NCI-H748 (cell line): ENCODE measurements at regions not wholly inside any gene's neighbourhood (a gene's known extent, or its start where the extent isn't known, plus 50 kb on each side); places are given as distances from the start of the nearest gene placed in this dataset.

Experiments
- DNase-seq: peaks from one replicate; lab custom pipeline; 2025; ENCODE audit not compliant: unreplicated experiment; lab: John Stamatoyannopoulos, UW

DNA sequence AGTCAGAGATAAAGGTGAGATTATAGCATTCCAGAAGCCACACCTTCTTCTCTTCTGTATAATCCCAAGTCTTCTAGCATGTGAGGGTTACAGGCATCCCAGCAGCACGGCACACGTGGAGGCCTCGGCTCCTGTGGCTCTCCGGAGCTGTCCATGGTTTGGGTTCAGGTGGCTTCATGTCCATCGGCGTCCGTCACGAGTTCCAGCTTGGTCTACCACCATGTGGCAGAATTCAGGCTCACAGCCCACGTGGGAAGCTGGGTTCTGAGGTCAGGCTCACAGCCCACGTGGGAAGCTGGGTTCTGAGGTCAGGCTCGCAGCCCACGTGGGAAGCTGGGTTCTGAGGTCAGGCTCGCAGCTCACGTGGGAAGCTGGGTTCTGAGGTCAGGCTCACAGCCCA lies 378.3 kb upstream of the SALL3 start:
- no peak for DNase-seq

DNA sequence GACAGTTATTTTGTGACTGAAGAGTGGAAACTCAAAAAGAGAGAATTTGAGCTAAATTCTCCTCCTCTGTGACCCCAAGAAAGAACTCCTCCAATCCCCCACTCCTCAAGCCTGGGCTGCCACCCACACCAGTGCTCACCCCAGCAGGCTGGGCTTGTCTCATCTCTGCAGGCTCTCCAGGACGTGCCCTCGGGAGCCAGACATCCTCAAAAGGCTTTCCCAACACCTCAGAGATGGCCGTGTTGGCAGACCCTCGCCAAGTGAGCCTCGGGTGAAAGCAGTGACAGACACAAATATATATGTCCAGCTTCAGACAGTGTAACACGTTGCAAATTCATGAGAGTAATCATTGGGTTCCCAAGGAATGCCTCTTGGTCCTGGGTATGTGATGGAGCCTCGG lies 377.7 kb upstream of the SALL3 start:
- DNase-seq, result no peak

DNA sequence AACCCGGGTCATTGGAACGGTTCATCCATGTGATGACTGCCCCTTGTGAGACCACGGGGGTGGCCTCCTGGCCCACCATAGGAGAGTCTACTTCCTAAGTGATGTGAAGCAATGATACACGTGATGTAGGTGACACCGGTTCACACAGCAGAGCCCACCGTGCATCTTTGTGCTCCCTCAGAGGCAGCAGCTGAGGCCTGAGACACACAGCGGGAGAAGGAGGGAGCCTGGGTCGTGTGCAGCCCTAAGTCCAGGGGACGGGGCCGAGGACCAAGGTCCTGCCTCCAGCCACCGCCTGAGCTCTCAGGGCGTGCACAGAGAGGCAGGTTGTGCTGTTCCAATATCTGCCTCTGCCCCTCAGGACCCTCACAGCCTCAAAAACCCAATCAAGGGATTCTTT lies 377.2 kb upstream of the SALL3 start:
- DNase-seq, result no peak

DNA sequence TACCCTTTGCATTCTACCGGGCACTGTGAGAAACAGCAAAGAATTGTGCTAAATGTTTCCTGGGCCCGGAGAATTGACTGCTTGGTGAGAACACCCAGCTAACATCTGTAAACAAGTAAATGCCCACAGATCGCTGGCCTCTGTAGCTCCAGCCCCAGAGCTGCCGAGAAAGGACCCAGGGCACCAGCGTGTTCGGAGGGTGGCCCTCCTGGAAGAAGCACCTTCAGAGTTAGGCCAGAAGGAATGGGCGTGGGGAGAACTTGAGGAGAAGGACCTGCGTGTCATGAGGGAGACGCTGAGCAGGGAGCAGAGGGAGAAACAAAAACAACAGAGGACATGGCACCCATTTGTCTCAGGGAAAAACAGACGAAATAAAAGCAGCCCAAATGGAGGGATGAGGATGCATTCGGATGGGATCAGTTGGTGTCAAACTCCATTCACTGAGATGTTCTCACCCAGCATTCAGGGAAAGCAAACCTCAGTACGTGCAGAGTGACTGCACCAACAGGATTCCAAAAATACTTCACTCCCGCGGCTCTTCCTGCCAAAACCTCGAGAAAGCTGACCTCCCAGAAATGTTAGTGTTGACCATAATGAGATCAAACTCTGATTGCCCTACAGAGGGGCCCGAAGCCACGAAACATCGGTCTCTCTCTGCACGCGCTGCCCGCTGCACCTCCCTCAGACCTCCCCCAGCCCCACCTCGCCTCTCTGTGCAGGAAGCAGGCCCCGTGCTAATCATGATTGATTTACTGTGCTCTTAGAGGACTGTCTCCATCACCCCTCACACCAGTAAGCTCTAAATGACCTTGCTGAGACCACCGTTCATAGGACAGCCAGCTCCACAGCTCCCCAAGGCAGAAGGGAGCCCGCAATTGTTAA lies 376.3 kb upstream of the SALL3 start:
- peak; percentile 56 for DNase-seq

DNA sequence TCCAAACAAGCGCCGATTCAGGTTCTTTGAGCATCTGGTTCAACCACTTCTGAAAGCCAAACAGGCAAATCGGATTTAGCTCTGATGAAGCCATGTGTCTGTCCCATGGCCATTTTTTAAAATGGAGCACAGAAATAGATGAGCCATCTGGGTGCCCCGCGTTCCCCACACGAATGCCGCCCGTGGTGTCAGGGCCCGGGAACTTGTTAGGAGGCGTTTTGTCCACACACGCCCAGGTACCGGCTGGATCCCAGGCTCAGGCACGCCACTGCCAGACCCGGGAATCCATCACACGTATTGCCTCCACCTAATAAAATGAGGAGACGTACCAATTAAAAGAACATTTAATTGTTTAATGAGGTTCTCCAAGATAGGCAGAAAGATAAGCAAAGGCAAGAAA lies 374.4 kb upstream of the SALL3 start:
- DNase-seq, result no peak

DNA sequence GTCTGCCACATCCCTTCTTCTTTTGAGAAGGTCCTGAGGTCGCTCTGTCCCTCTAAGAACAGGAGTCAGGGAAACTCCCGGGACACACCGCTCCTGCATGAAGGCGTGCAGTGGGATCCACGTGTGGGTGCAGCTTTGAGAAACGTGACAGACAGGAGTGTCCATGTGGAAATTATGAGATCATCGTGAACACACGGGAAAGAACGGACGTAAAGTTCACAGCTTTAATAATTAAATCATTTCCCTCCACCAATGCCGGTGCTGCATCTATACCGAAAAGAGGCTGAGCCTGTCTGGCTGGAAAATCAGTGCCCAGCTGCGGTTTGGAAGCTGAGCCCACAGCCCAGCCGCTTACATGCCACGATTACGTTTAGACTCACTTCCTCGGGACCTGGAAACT lies 372.4 kb upstream of the SALL3 start:
- no peak for DNase-seq

DNA sequence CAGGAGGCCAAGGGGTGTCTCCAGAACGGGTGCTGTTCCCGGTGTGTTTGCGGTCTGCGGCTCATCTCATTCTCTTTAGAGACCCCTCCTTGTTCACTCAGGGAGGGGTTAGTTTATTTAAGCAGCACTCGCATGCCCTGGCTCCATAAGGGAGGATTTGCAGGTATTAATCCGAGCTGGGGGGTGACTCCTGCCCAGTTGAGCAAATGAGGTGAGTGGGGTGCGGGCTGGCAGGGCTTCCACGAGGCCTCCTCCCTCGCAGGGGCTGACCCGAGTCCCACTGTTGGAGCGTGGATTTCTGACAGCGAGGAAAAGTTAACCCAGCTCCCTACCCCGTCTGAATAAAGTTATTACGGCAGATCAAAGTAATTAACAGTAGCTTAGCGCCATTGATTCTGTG lies 371.8 kb upstream of the SALL3 start:
- no peak for DNase-seq

DNA sequence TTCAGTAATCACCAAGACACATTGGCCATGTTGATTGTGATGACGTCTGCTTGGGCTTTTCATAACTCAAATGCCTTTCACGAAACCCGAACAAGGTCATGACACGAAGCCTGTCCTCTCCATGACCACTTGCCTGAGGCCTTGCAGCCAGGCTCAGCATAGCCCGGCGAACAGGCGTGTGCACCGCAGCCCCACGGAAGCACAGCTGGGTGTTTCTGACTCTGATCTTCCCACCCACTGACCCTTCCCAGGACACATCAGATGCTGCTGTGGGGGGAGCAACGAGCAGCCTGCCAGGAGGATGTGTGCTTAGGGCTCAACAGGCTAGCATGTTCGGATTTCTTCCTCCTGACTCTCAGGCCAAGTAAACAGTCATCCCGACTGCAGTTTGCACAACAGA lies 369.4 kb upstream of the SALL3 start:
- DNase-seq, result no peak

DNA sequence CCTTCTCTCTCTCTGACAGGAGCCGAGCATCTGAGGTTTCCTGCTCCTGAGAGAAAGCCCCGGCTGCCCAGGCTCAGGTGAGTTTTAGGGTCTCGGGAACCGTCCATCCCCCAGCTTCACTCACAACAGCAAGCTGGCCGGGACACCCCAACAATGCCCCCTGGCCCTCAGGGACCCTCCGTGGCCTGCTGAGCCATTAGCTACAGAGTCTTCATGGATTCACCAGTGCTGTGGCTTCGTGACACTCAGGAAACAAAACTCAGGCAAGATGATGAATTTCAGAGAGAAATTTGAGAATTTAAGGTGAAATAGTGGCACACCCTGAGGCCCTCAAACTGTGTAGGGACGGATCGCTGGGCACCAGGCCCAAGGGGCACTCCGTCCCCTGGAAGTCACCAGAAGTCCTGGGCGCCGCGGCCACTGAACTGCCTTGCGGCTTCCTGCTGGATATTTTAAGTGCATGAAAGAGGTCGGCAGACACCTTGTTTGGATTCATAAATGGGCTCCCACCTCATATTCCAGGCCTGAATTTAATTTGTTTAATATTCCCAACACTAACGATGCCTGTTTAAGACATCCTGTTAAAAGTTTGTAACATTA lies 368.3 kb upstream of the SALL3 start:
- no peak for DNase-seq

DNA sequence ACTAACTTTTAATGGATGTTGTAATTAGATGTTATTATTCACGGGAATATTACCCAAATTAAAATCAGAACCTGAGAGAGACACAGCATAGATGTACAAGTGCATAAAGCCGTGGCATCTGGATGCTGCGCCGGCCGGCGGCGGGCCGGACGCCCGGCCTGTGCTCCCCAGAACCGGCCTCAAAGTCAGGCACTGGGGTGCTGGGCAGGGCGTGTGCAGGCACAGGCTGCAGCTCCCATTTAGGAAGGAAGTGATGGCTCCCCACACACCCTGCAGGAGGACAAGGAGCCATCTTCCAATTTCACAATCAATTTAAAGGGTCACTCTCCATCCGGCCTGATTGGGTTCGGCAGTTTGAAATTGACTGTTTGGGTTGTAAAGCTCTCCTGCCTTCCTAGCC lies 367.7 kb upstream of the SALL3 start:
- DNase-seq, result no peak

DNA sequence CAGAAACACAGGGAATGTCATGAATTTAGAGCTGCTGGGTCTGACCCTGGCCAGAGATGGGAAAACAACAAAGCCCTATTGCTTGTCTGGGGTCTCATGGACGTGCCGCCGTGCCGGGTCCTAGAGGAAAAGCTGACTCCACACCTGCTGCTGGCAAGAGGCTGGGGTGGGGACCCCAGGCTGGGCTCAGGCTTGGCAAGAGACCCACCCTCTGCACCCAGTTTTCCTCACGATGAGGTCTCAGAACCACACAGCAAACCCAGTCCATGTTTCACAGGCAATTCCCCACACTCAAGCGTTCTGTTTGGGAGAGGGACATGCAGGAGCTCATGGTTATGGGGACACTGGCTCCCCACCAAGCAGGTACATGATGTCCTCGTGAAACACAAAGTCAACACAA lies 367.3 kb upstream of the SALL3 start:
- no peak for DNase-seq

DNA sequence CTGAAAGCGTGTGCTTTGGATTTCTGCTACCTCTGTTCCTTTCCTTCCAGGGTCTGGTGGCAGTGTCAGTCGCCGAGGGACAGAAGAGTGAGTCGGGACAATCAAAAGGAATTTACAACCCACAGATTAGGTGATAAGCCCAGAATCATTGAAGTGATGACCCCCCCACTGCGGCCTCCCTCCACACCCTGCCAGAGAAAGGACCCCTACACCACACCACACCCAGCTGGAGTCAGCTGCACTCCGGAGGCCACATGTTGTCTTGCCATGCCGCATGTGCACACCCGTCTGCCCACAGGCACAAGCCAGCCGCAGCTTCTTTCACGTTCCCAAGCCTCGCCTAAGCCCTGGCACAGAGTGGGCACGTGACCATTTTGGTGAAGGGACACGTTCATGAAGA lies 366.8 kb upstream of the SALL3 start:
- DNase-seq, result no peak

DNA sequence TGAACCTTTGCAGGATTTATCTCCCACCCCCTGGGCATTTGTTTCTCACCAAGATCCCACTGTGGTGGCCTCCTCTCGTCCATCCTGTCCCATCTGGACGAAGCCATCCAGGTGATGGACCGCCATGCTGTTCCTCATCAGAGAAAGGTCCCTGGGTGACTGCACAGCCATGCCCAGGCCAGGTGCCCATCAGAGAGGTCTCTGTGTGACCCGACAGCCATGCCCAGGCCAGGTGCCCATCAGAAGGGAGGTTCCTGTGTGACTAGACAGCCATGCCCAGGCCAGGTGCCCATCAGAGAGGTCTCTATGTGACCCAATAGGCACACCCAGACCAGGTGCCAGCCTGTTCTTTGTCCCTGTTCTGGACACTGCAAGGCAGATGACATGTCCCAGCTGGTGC lies 360.9 kb upstream of the SALL3 start:
- DNase-seq, result no peak

DNA sequence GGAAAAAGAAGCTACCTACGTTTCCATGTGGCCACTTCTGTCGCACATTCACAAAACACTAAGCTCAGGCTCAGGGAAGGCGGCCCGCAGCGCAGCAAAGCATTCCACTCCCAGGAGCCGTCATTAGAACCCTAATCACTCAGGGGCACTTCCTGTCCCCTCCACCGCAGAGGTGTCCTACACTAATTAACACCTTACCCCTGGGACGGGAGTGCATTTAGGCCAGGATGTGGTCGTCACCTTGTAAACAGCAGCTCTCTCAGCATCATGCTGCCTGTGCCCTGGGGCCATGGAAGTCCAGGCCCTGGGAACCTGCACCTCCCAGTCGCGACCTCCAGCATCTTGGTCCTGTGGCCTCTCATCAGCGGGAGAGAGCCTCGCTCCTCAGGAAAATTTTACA lies 359.8 kb upstream of the SALL3 start:
- peak; percentile 17 for DNase-seq

DNA sequence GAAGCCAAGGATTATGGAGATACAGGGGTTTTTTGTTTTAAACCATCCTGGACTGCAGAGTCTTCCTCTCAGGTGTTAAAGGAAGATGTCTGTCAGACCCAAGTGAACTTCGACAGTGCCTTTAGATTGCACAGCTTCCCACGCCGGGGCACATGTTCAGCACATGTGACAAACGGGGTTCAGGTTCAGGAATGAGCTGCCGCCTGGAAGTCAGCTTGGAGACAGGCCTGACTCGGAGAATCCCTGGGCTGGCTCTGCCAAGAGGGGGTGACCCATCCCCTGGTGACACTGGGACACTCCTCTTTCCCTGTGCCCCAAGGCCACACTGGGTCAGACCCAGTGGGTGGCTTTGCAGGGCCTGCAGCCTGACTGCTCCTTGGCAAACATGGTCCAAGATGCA lies 359.3 kb upstream of the SALL3 start:
- no peak for DNase-seq

DNA sequence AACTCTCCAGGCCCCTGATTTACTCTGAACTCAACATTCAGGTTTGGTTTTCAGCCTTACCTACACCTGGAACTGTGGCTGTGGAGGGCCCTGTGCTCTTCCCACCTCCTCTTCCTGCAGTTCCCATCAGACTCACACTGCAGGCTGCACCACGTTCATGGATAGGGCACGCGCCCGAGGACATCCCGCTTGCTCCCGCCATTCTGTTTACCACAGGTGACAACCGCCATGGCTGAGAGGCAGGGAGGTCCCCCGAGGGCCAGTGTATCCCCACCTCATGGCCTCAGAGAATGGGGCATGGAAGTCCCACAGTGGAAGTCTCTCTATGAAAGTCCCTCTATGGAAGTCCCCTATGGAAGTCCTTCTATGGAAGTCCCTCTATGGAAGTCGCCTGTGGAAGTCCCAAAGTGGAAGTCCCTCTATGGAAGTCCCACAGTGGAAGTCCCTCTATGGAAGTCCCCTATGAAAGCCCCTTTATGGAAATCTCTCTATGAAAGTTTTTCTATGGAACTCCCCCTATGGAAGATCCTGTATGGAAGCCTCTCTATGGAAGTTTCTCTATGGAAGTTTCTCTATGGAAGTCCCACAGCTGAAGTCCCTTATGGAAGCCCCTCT lies 358.4 kb upstream of the SALL3 start:
- DNase-seq, result no peak

DNA sequence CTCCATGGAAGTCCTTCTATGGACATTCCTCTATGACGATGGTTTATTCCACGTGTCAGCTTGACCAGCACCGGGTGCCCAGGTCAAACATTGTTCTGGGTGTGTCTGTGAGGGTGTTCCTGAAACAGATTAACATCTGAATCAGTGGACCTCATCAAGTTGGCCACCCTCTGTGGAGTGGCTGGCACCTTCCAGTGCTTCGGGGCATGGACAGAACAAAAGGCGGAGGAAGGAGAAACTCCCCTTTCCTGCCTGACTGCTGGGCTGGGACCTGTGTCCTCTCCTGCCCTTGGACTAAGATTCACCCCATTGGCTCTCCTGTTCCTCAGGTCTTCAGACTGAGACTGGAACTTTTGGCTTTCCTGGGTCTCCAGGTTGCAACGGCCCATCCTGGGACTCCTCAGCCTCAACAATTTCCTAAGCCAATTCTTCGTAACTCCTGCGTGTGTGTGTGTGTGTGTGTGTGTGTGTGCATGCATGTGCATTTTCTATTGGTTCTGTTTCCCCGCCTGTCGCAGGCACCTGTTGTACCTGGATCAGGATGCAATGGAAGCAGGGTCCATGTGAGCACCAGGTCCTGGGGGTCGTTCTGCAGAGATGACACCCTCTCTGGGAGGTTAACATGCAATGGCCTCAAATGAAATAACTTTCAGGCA lies 357.2 kb upstream of the SALL3 start:
- no peak for DNase-seq

DNA sequence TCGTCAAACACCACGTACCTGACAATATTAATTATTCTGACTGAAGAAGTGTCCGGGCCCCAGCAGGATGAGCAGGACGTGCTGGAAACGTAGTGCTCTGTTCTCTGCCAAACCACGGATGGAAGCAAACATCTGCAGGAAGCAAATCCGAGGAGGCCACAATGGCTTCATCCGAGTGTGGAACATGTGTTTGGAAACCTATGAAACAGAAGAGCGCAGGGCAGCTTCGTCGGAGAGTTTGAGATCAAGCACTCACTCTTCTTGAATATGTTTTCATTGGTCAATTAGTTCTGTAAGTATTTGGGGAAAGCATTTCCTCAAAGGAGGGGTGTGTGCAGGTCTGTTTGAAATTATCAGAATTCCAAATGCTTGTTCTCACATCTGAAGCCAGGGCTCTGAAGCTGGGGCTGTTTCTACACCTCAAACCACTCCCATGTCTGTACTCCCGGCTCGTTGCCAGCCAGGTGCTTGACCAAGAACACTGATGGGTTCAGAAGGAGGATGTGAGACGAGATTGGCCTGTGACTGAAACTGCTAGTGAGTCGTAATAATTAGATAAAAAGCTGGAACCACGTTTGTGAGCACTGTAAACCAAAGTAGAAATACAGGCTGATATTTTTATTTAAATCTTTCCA lies 356.6 kb upstream of the SALL3 start:
- DNase-seq, result no peak

DNA sequence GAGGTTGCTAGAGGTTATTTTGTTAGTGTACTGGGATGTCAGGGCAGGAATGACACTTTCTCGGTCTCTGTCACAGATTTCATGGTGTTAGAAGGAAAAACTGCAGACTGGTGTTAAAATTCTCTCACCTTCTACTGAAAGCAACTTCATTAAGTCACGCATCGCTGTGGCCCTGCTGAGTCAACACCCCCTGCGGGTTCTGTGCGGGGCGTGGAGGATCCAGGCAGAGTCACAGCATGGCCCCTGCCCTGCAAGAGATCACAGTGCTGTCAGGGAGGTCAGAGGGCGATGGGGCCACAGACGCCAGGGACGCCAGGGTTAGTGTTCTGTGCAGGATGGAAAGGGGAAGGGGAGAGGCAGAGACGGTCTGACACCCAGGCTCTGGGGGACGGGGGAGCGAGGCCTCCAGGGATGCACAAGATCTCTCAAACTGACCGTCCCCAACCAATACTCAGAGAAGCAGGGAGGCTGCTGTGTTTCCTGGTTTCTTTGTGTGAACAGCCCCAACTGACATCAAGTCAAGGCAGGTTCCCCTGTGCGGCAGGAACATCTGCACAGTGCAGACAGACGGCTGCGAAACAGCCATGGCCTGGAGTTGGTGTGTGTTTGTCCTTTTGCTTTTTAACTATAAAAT lies 354.9 kb upstream of the SALL3 start:
- no peak for DNase-seq

DNA sequence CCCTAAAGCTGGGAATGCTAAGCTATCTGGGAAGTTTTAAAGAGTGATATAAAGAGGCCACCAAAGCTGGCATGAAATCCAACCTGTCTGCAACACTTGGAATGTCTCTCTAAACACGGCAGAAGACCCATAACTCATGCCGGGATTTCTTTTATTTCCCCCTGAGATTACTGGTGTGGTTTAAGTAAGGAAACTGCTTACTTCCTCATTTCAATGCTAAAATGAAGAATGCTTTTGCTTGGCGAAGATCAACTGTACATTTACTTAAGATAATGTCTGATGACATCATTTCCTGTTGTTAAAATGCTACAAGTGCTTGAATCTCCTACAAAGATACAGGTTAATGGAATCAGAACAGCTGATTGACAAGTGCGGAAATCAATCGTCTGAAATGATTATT lies 353.8 kb upstream of the SALL3 start:
- no peak for DNase-seq
